HG03378 (cell line): ENCODE measurements at regions not wholly inside any gene's neighbourhood (a gene's known extent, or its start where the extent isn't known, plus 50 kb on each side); places are given as distances from the start of the nearest gene placed in this dataset.
"Not testable (repeated sequence)": the region's sequence is repeated elsewhere in the genome, so short reads cannot be mapped to it uniquely, and the experiment has no call there.

Source experiments
- ATAC-seq: cut with Tn5 transposase; IDR thresholded peaks from one replicate; pipeline ENCODE4 v1.9.1; 2021; ENCODE audit warnings: mild to moderate bottlenecking, moderate library complexity; ENCODE audit not compliant: unreplicated experiment

DNA sequence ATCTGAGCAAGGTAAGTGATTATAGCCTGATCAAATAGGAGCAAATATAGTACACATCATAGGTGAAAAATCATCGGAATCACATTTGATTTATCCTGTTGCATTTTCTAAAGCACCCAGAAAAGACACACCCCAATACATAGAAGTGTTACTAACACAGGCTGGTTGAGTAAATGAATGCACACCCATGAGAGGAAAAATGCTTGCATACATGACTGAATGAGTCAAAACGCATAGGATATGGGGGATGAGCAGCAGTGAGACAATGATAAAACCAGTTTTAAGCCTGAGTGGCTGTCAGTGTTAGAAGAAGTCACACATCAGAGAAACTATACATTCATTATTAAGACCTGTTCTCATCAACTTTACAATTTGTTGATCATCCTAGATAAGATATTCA is 449.6 kb upstream of the CDH20 start:
- no peak for ATAC-seq

DNA sequence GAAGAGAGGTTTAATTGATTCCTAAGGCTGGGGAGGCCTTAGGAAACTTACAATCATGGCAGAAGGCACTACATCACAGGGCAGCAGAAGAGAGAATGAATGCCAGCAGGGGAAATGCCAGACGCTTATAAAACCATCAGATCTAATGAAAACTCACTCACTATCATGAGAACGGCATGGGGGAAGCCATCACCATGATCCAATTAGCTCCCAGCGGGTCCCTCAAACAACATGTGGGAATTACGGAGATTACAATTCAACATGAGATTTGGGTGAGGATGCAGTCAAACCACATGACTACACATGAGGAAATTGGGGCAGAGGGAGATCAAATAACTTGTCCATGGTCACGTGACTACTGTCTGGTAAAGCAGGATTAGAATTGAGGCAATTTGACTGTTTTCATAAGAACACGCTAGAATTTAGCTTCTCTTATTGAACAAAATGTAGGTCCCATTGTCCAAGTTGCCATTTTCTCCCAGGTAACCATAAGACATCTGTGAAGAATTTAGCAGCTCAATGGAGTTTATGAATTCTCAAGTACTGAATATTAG is 445.1 kb upstream of the CDH20 start:
- no peak for ATAC-seq

DNA sequence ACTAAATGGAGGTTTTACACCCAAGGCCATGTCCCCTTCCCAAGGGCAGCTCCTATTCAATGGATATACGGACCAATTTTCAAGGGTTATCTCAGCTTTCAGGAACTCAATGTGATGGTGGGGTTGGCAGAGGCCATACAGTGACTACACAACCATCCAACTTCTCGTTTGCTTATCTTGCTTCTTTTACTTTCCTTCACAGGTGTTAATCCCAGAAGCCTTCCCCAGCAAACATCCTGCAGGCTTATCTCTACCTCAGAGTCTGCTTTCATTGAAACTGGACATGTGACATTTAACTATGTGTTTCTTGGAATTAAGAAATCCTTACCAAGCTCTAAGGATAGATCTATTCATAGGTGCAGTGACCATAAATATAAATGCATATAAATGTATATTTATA is 443.8 kb upstream of the CDH20 start:
- no peak for ATAC-seq

DNA sequence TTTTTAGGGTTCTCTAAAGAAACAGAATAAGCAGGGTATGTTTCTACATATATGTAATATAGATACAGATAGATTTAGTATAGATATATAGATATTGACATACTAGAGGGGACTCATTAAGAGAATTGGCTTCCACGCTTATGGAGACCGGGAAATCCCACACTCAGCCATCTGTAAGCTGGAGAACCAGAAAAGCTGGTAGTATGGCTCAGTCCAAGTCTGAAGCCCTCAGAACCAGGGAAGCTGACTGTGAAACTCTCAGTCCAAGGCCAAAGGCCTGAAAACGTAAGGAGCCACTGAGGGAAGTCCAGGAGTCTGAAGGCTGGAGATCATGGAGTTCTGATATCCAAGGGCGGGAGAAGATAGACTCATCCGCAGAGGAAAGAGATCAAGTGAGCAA is 441.3 kb upstream of the CDH20 start:
- ATAC-seq, result no peak

DNA sequence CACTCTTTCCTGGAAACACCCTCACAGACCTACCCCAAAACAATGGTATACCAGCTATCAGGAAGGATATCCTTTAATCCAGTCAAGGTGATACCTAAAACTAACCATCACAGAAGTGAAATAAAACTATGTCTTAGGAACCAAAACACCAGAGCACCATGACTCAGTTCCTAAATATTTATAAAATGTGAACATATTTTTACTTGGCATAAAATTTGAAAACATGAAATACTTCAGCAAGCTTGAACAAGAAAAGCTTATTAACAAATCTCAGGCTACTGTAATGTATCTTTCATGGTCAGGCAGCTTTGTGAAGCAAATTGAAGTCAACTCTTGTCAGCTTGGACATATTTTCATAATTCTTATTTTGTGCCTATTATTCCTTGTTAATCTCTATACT is 440.8 kb upstream of the CDH20 start:
- no peak for ATAC-seq

DNA sequence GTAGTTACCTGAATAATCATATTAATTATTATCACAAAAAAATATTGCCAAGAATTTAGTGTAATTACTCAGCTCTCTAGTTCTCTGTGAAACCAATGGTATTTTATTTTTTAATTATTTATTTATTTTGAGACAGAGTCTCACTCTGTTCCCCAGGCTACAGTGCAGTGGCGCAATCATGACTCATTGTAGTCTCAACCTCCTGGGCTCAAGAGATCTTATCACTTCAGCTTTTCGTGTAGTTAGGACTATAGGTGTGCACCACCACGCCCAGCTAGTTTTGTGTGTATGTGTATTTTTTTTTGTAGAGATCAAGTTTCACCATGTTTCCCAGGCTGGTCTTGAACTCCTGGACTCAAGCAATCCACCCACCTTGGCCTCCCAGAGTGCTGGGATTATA is 440.4 kb upstream of the CDH20 start:
- ATAC-seq, result no peak

DNA sequence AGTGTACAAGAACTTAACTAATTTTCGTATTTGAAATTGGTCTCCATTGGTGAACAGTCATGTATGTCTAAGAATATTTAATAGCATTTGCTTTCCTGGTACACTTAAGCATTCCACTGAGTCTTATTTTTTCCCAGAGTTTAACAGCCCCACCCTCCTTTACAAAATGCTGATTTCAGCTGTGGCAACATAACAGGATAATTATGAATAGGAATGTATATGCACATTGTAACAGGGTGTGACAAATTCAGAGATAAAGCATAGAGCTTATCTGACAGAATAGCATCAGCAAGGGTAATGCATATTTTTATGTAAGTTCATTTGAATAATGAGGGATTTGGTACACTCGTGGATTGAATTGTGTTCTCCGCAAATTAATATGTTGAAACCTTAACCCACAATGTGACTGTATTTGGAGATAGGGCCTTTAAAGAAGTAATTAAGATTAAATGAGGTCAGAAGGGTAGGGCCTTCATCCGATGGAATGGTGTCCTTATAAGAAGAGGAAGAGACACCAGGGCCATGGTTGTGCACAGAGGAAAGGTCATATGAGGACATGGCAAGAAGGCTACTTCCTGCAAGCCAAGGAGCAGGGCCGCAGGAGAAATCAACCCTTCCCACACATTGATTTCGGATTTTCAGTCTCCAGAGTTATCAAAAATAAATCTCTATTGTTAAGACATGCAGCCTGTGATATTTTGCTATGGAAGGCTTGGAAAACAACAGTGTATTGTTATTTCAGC is 439.7 kb upstream of the CDH20 start:
- no peak for ATAC-seq

DNA sequence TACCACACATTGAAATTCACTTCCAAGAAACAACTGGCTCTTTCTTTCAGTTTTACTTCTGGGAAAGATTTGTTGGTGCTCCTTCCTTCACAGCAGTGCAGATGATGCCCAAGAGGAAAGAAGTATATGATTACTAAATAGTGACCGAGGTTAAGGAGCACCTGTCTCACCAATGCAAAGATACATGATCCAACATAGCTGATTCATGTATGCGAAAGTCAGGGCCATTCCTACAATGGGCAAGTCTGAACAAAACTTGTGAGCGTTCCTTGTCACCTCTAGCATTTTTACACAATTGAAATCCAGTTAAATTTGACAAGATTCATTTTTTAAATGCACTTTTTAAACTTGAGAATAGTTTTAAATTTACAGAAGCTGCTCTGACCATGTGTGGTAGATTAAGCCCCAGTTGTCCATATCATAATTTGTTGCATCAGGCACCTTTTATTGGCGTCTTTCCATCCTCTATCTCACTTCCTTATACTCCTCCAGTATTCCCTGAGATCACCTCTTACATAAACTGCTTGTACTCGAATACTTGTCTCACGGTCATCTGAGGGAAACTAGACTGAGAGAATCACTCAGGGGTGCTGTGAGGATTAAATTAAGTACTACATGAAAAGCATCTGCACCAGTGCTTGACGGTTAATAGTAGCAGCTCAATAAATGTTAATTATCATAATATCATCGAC is 438.8 kb upstream of the CDH20 start:
- no peak for ATAC-seq

DNA sequence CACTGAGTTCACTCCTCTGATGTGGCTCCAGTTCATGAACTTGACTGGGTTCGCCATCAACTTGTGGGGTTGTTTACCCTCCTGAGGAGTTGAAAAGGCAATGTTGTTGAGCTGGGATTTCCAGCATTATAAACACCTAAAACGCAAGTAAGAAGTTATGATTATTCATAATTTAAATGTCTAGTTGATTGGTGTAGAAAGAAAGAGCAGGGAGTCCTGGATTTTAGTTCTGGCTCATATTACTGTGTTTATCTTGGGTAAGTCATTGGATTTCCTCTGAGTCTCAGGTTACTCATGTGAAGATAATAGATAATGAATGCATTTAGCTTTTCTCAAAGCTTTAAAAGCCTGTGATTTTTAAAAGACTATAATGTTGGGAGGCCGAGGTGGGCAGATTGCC is 438.0 kb upstream of the CDH20 start:
- no peak for ATAC-seq

DNA sequence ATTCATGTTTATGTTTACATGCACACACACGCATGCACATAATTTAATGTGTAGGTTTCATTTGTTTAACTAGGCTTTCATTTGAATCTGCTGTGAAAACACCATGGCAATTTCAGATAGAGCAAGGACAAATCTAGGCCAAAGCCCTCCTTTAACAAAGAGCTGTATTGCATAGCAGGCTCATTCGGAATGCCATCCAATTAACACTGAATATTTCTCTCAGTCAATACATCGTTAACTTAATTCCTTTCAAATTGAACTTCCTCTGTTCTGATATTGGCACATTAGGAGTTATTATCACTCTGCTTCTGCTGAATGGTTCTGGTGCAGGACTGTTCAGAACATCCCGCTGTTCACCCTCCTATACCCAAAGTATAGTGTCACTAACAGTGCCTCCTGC is 435.1 kb upstream of the CDH20 start:
- ATAC-seq, result no peak

DNA sequence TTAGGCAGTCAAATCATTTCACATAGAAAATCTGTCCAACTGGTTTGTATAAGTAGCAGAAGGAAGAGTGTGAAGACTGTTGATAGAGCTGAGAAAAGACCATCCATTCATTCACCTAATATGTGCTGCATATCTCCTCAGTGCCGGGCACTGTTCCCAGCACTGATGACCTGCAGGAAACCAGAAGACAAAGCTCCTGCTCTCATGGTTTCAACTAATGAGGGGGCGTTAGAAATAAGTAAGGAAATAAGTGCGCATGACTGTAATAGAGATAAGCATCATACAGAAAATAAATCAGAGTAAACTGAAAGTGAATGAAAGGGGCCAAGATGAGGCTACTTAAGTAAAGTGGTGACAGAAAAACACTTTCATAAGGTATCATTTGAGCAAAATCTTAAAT is 427.5 kb upstream of the CDH20 start:
- ATAC-seq, result no peak

DNA sequence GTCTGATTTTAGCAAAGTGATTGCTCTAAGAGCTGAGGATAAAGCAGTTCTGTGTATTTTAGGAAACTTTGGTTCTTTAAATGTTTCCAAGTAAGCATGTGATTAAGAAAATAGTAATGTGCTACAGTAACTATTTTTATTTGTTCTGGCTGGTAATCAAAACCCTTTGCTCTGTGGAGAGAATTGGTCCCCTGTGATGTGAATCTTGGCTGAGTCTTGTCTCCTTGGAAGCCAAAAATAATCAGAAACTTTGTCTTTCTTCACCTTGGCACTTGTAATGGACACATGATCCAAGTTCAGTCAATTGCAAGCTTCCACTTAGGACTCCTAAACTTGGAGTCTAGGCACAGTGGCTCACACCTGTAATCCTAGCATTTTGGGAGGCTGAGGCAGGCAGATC is 422.7 kb upstream of the CDH20 start:
- no peak for ATAC-seq

DNA sequence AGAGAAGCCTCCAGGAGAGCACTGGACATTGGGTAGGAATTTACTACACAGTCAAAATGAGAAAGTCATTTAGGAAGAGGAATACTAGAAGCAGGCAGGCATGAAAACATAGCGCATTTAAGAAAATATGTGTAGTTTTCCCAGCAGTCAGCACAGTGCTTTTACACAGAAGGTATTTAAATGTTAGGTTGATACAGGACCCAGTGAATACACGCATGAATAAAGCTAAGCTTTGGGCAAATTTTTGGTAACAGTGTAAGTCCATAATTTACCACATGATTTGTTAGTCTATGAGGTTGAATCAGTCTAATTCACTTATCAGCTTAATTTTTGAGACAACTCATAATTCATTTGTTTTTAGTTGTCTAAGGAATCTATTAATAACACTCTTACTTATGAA is 421.7 kb upstream of the CDH20 start:
- no peak for ATAC-seq

DNA sequence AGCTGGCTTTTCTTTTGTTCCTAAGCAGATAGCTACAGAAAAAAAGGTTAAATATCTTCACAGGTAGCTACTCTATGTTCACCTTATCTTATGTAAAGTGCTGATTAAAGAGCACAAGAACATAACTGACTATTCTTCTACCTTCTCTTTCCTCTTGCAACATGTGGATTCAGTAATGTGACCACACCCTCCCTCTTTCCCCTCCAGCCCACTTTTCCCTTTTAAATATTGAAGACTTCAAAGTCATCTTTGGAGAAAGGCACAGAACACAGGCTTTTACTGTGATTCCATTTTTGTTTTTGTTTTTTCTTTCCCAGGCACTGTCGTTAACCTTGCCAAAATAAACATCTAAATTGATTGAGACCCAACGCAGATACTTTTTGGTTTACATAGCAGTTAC is 418.1 kb upstream of the CDH20 start:
- no peak for ATAC-seq

DNA sequence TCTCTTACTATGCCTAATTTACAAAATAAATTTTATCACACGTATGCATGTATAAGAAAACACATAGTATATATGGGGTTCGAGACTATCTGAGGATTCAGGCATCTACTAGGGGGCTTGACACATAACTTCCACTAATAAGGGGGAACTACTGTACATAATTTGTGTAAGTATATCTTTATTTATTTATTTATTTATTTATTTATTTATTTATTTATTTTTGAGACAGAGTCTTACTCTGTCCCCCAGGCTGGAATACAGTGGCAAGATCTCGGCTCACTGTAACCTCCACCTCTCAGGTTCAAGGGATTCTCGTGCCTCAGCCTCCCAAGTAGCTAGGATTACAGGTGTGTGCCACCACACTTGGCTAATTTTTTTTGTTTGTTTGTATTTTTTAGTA is 414.4 kb upstream of the CDH20 start:
- ATAC-seq, result not testable (repeated sequence)

DNA sequence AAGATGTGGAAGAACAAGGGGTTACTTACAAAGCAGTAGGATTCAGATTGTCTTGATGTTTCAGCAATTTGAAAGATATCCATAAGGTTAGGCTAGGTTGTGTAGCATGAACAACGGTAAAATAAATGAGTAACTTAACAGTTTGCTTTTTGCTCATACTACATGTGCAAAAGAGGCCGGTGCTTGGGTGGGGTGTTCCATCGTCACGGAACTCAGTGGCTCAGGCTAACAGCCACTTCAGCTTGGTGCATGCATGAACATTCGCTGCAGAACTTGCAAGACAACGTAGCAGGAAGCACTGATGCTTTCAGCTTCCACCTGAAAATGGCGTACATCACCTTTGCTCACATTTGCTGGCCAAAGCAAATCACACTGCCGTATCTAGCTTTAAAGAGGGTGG is 407.3 kb upstream of the CDH20 start:
- ATAC-seq, result no peak

DNA sequence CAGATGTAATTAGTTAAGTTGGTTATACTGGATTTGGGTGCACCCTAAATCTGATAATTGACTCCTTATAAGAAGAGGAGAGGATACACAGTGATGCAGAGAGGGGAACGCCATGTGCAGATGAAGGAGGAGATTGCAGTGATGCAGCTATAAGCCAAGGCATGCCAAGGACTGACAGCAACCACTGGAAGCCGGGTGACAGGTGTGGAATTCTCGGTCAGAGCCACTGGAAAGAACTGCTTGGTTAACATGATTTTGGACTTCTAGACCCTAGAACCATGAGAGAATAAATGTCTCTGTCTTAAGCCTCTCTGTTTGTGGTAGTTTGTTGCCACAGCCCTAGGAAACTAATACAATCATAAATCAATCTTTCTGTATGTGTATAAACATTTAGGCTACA is 403.3 kb upstream of the CDH20 start:
- no peak for ATAC-seq

DNA sequence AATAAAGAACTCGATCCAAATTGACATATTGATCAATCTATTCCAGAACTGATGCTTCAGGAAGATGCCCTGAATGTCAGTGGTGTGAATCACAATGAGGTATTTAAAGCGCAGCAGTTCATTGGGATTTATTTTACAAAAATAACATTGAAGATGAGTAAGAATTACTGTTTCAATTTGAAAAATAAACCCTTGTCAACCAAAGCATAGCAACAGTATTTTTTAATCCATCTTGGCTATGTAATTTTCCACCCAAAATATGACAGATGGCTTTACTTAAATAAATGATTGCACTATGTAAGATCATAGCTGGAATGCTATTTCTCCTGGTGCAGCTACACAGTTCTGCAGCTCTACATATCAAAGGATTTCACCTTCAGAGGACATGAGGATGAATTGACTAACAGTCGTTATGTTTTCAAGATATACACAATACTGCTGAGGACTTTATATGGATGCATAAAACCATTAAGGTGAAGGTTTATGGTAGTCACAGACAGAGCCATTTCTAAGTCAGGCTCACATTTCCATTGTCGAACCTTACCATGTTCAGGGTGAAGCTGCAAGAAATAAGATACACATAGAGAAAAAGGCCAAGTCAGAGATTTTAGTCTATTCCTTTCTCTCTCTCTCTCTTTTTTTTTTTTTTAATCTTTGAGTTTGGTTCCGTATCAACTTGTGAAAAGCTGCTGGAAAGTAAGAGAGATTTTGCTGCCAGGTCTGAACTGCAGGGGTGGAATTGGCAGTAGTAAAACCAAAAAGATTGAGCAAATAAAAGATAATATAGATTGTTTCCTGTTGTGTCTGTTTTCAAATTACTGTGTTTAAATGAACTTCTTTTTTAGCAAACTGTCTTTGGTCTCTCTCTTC is 398.0 kb upstream of the CDH20 start:
- ATAC-seq, result no peak

DNA sequence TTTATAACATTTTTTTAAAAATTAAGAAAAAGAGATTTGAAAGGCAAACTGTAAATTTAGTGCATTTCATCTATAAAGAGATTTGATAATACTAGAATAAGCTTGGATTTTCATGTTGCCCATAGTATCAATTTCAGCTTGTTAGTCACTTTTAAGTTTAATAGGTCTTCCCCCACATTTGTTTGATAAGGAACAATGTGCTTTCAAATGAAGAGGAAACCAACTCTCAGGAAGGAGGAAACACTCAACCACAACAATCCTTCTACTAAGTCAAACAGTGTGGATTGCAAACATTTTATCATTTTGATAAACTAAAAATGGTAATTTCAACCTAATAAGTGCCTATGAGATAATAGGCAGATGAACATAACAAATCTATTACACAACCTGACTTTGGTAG is 397.1 kb upstream of the CDH20 start:
- no peak for ATAC-seq

DNA sequence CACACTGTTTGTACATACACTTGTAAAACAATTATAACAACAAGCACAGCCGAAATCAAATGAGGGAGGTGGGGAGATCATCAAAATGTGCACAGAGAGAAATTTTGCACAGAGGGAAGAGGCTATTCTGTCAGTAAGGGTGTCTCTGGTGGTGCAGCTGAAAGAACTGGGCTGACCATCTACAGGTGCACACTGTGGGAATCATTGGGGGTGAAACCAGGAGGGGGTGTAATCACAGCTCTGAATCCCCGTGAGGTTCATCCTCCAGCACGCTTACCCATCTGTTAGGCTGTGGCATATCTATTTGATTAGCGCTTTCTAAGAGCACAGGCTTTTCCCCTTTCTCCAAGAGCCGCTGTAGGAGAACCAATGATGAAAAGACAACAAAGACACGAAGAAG is 389.9 kb upstream of the CDH20 start:
- no peak for ATAC-seq

DNA sequence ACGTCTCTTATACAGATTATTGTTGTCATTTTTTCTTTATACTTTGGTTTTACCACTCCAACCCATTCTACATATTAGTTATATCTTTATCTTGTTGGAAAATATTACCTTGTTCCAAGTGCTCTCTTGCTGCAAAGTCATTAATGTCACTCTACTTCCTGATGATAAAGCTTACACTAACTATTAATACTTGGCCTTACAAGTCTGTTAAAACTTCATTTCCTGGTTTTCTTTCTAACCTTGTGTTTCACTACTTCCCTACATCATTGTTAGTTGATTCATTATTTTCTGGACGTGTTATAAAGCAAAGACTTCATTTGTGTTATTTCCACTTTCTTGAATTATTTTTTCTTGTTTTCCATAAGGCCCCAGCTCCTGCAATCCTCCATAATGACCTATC is 382.6 kb upstream of the CDH20 start:
- no peak for ATAC-seq

DNA sequence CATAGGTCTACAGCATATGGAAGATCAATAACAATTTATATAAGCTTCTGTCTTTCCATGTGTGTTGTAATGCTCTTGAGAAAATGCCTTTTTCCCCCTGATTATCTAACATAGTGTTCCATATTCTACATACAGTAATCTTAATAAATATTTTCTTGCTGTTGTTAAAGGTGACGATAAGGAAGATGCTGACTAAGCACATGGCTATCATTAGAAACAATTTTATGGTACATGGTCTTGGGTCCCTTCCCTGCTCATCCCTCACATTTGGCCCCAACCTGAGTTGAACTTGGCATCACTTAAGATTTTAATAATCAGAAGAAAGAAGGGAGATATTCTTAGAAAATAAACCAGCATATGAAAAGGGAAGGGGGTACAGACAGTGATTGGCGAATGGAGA is 382.1 kb upstream of the CDH20 start:
- no peak for ATAC-seq
